Chondrocyte (in vitro differentiated cells): ENCODE measurements at regions not wholly inside any gene's neighbourhood (a gene's known extent, or its start where the extent isn't known, plus 50 kb on each side); places are given as distances from the start of the nearest gene placed in this dataset.

ENCODE experiments used
- DNase-seq: peaks from one replicate; pipeline ENCODE4 v3.0.0; 2021; ENCODE audit warnings: mixed read lengths, low spot score
- H3K27ac Mint-ChIP-seq: one replicate; pipeline ENCODE4 v1.8.0; 2021; ENCODE audit warnings: mild to moderate bottlenecking, moderate library complexity, mixed read lengths; ENCODE audit not compliant: unreplicated experiment
- H3K27me3 Mint-ChIP-seq: 2 replicates; pipeline ENCODE4 v1.8.0; 2021; ENCODE audit warnings: low read depth, mixed read lengths
- H3K36me3 Mint-ChIP-seq: 2 replicates; pipeline ENCODE4 v1.8.0; 2021; ENCODE audit warnings: low read depth, mixed read lengths
- H3K4me1 Mint-ChIP-seq: 2 replicates; pipeline ENCODE4 v1.8.0; 2021; ENCODE audit warnings: low read depth, mild to moderate bottlenecking, mixed read lengths
- H3K4me3 Mint-ChIP-seq: one replicate; pipeline ENCODE4 v1.8.0; 2021; ENCODE audit warnings: mild to moderate bottlenecking, moderate library complexity, mixed read lengths; ENCODE audit not compliant: unreplicated experiment
- H3K9me3 Mint-ChIP-seq: 2 replicates; pipeline ENCODE4 v1.8.0; 2021; ENCODE audit warnings: low read depth, mixed read lengths
- TF ChIP-seq, protein P1 (sequence below): fragments of 200-600 bp; sonication (generic); IDR thresholded peaks from 2 replicates; pipeline ENCODE4 v1.5.0; 2021; ENCODE audit warnings: antibody characterized with exemption, mild to moderate bottlenecking, moderate library complexity

DNA sequence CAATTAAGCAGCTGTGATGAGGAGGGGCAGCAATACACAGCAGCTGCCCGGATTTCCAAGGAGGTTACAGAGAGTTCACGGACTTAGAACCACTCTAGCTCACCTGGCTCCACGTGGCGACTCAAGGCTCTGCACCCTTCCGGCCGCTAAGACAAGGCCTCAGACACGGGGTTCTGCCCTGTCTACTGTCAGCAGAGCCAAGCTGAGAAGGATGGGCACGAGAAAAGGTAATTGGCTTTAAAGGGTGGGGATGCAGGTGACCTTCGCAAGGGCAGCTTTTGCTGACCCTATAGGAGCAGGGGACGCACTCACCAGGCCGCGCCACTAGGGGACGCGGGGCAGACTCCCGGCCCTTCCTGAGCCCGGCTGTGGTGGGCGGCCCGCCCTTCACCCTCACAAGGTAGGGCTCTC, 152.4 kb downstream of the KIF20B start:
- no peaks in the 10 kb centered on the region for H3K36me3 Mint-ChIP-seq
- DNase-seq = no peak
- H3K4me1 Mint-ChIP-seq = no peaks in the 10 kb centered on the region
- H3K27ac Mint-ChIP-seq = no peak overlapping the region
- no peak overlapping the region for H3K4me3 Mint-ChIP-seq
- TF ChIP-seq, protein P1, sequence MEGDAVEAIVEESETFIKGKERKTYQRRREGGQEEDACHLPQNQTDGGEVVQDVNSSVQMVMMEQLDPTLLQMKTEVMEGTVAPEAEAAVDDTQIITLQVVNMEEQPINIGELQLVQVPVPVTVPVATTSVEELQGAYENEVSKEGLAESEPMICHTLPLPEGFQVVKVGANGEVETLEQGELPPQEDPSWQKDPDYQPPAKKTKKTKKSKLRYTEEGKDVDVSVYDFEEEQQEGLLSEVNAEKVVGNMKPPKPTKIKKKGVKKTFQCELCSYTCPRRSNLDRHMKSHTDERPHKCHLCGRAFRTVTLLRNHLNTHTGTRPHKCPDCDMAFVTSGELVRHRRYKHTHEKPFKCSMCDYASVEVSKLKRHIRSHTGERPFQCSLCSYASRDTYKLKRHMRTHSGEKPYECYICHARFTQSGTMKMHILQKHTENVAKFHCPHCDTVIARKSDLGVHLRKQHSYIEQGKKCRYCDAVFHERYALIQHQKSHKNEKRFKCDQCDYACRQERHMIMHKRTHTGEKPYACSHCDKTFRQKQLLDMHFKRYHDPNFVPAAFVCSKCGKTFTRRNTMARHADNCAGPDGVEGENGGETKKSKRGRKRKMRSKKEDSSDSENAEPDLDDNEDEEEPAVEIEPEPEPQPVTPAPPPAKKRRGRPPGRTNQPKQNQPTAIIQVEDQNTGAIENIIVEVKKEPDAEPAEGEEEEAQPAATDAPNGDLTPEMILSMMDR = peak; percentile 47
- peaks cover 46% of the 10 kb centered on the region for H3K27me3 Mint-ChIP-seq
- no peaks in the 10 kb centered on the region for H3K9me3 Mint-ChIP-seq

DNA sequence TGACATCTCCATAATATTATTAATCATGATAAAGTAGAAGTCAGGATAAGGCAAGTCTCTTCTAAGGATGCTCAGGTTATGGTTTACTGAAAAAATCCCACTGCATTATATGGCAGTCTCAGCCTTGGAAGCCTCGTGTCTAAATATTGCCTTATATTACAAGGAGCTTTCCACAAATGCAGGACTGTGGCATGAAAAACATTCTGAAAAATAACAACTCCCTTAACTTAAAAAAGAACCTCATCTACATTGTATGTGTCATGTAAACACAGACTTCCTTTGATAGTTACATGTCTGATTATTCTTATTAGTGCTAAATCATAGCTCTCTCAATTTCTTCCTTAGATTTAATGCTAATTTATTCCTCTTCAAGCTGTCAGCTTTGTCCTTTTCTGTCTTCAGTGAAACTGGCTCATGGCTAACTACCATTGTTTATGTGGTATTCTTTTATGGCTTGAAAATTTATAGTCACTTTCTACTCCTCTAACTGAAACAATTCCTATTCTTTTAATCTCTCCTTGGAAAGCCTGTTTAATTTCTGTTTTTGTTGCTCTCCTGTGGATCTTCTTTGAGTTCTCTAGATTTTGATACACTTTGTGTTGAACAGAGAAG, 156.1 kb downstream of the KIF20B start:
- Mint-ChIP-seq H3K9me3 (no peaks in the 10 kb centered on the region), H3K27ac (no peak overlapping the region), H3K4me3 (no peak overlapping the region), H3K36me3 (no peaks in the 10 kb centered on the region), H3K4me1 (peaks cover 5% of the 10 kb centered on the region), H3K27me3 (peaks cover 25% of the 10 kb centered on the region)
- TF ChIP-seq, protein P1 = no peak
- DNase-seq = no peak

DNA sequence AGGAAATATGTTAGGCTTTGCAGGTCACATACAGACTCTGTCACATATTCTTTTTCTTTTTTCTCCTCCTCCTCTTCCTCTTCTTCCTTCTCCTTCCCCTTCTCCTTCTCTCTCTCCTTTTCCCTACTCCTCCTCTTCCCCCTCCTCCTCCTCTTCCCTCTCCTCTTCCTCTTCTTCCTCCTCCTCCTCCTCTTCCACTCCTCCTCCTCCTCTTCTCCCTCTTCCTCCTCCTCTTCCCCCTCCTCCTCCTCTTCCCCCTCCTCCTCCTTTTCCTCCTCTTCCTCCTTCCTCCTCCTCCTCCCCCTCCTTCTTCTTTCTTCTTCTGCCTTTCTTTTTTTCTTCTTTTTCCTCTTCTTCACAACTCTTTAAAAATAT, 159.8 kb downstream of the KIF20B start:
- Mint-ChIP-seq H3K4me3 (no peak overlapping the region), H3K27me3 (peaks cover 22% of the 10 kb centered on the region)

DNA sequence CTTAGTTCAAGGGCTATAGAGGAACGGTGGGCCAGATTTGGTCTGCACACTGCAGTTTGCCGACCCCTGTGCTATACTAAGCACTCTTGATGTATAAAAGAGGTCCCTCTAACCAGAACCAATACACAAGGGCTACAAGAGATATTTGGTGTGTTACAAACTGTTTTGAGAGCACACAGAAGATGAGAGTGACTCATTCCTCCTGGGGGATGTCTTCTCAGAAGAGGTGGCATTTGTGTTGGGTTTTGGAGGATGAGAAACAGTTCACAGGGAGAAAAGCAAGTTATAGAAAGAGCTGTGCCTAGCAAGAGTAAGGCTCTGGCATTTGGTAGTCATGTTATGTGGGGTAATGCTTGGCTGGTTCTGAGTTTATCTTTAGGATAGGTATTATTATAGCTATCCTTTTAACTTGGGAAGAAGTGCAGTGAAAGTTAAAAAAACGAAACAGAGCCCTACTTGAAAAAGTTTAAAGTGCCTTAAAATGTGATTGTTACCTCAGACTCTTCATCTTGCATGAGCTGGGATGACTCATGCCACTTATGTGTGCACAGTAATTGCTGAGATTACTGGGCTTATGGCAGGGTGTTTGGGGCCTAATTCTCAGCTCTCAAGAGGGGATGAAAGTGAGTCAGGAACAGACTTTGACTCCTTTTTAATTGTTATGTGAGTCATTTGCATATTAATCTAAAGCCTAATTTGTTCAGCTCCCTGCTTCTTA, 160.4 kb downstream of the KIF20B start:
- Mint-ChIP-seq H3K9me3 (no peaks in the 10 kb centered on the region), H3K4me3 (no peak overlapping the region), H3K27me3 (peaks cover 18% of the 10 kb centered on the region), H3K4me1 (peaks cover 5% of the 10 kb centered on the region), H3K27ac (no peak overlapping the region), H3K36me3 (no peaks in the 10 kb centered on the region)
- DNase-seq = no peak
- TF ChIP-seq, protein P1 = no peak

More for the DNA sequence above, 159.8 kb downstream of the KIF20B start:
- TF ChIP-seq, protein P1 = no peak
- no peak overlapping the region for H3K27ac Mint-ChIP-seq
- H3K4me1 Mint-ChIP-seq = peaks cover 5% of the 10 kb centered on the region
- no peaks in the 10 kb centered on the region for H3K36me3 Mint-ChIP-seq
- no peak for DNase-seq
- no peaks in the 10 kb centered on the region for H3K9me3 Mint-ChIP-seq

DNA sequence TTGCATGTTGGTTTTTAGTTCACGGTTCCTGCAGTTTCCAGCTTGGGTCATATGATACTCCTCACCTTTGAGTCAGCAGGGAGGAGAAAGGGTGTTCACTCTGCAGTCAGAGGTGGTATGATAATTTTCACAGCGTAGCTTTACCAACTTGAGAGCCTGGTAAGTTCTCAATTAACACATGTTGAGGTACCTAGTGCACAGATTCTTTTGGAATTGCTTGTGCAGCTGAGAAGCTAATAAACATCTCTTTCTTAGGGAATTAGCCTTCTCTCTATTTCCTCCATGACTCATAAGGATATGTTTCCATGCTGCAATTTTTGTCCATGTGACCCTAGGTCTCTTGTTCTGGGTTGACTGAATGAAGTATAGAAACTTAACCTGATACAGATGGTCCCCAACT, 166.6 kb downstream of the KIF20B start:
- Mint-ChIP-seq H3K36me3 (no peaks in the 10 kb centered on the region), H3K9me3 (no peaks in the 10 kb centered on the region), H3K27me3 (peaks cover 19% of the 10 kb centered on the region), H3K4me3 (no peak overlapping the region), H3K4me1 (no peaks in the 10 kb centered on the region), H3K27ac (no peak overlapping the region)
- TF ChIP-seq, protein P1 = no peak
- no peak for DNase-seq
